WI38 (cell line): ENCODE measurements at regions not wholly inside any gene's neighbourhood (a gene's known extent, or its start where the extent isn't known, plus 50 kb on each side); places are given as distances from the start of the nearest gene placed in this dataset.

Source experiments
- H3K4me3 ChIP-seq: 2 replicates; pipeline ENCODE4 v1.5.1; 2011; ENCODE audit warnings: low read depth, mild to moderate bottlenecking, control low read depth, low read length
- CTCF ChIP-seq: IDR thresholded peaks from 2 replicates; pipeline ENCODE4 v1.5.1; 2012; ENCODE audit warnings: low read depth, mild to moderate bottlenecking, control low read depth, low read length

GRCh38 chr16:72380283-72380682 is 208.3 kb upstream of the PMFBP1 start:
- TF ChIP-seq CTCF, result no peak
- H3K4me3 ChIP-seq, result no peak overlapping the region

GRCh38 chr16:72373201-72373600 is 201.2 kb upstream of the PMFBP1 start:
- TF ChIP-seq CTCF, result no peak
- H3K4me3 ChIP-seq, result no peak overlapping the region

GRCh38 chr16:72372087-72373045 is 200.4 kb upstream of the PMFBP1 start:
- TF ChIP-seq CTCF, result no peak
- no peak overlapping the region for H3K4me3 ChIP-seq

GRCh38 chr16:72371307-72372086 is 199.5 kb upstream of the PMFBP1 start:
- no peak for TF ChIP-seq CTCF
- no peak overlapping the region for H3K4me3 ChIP-seq

- H3K4me3 ChIP-seq, result no peak overlapping the region
- no peak for TF ChIP-seq CTCF
These were observed 197.3 kb upstream of the PMFBP1 start for GRCh38 chr16:72369274-72369673.

GRCh38 chr16:72367851-72368250 is 195.9 kb upstream of the PMFBP1 start:
- TF ChIP-seq CTCF, result no peak
- H3K4me3 ChIP-seq, result no peak overlapping the region

- TF ChIP-seq CTCF, result no peak
- no peak overlapping the region for H3K4me3 ChIP-seq
These were observed 191.0 kb upstream of the PMFBP1 start for GRCh38 chr16:72362973-72363372.
